Immature natural killer cell (primary cell): ENCODE measurements at regions not wholly inside any gene's neighbourhood (a gene's known extent, or its start where the extent isn't known, plus 50 kb on each side); places are given as distances from the start of the nearest gene placed in this dataset.

Source experiments
- DNase-seq, 3 donors: peaks; one replicate each; pipeline ENCODE4 v3.0.0; 2022; ENCODE audit warnings: mixed read lengths in 1 of 3
- H3K27ac Mint-ChIP-seq, 6 donors: one replicate each; pipeline ENCODE4 v1.8.0; 2020; ENCODE audit warnings: mixed read lengths in 6 of 6, mild to moderate bottlenecking in 5 of 6, inconsistent platforms in 4 of 6, moderate library complexity in 3 of 6
- H3K27me3 Mint-ChIP-seq, 3 donors: one replicate each; pipeline ENCODE4 v1.8.0; 2020 to 2021; ENCODE audit warnings: low read depth in 3 of 3, mild to moderate bottlenecking in 3 of 3, mixed read lengths in 3 of 3, moderate library complexity in 3 of 3, inconsistent platforms in 1 of 3
- H3K36me3 Mint-ChIP-seq, 3 donors: one replicate each; pipeline ENCODE4 v1.8.0; 2020; ENCODE audit warnings: mixed read lengths in 3 of 3, inconsistent platforms in 2 of 3, mild to moderate bottlenecking in 2 of 3
- H3K4me1 Mint-ChIP-seq, 2 donors: one replicate each; pipeline ENCODE4 v1.8.0; 2020; ENCODE audit warnings: inconsistent platforms in 2 of 2, mild to moderate bottlenecking in 2 of 2, mixed read lengths in 2 of 2, moderate library complexity in 1 of 2
- H3K4me3 Mint-ChIP-seq, 5 donors: one replicate each; pipeline ENCODE4 v1.8.0; 2020; ENCODE audit warnings: mild to moderate bottlenecking in 5 of 5, mixed read lengths in 5 of 5, inconsistent platforms in 3 of 5, moderate library complexity in 3 of 5
- H3K9me3 Mint-ChIP-seq, 6 donors: one replicate each; pipeline ENCODE4 v1.8.0; 2020; ENCODE audit warnings: mild to moderate bottlenecking in 6 of 6, mixed read lengths in 6 of 6, inconsistent platforms in 4 of 6, moderate library complexity in 3 of 6

DNA sequence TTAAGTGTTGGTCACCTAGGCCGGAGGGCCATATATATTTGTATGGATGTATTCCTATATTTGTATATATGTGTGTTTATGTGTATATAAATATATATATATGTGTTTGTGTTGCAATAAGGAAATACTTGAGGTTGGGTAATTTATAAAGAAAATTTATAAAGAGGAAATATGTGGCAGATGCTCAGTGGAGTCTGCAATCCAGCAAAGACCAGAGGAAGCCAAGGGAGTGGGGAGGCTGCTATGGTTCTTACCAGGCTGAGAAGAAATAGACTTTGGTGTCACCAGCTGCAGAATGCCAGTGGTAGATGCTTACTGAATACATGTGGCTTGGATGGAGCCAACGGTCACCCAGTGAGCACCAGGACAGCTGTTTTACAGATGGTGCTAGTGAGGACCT, 97.4 kb upstream of the ELOVL5 start:
- Mint-ChIP-seq H3K27me3 (peaks cover 0 to 7% (median 0%) of the 10 kb centered on the region in 3 donors), H3K27ac (no peak overlapping the region), H3K36me3 (no peaks in the 10 kb centered on the region), H3K9me3 (no peaks in the 10 kb centered on the region), H3K4me1 (no peaks in the 10 kb centered on the region), H3K4me3 (no peak overlapping the region)
- no peak for DNase-seq

DNA sequence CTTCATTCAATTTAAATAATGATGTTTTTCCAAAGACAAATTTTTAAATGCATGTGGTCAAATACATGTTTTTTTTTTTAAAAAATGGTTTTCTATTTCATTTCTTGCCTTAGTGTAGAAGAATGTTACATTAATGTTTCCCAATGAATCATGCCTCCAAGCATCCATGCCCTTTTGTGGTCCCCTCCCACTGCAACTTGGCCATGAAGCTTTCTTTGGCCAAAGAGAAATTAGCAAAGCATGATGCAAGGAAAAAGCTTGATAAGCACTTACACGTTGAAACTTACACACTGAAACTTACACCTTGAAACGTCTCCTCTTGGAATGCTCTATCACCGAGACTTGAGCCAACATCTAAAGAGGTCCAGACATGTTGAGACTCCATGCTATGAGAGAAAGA, 93.0 kb upstream of the ELOVL5 start:
- Mint-ChIP-seq H3K4me1 (no peaks in the 10 kb centered on the region), H3K4me3 (no peak overlapping the region), H3K27me3 (no peaks in the 10 kb centered on the region), H3K9me3 (no peaks in the 10 kb centered on the region), H3K36me3 (no peaks in the 10 kb centered on the region), H3K27ac (no peak overlapping the region)
- DNase-seq: no peak

DNA sequence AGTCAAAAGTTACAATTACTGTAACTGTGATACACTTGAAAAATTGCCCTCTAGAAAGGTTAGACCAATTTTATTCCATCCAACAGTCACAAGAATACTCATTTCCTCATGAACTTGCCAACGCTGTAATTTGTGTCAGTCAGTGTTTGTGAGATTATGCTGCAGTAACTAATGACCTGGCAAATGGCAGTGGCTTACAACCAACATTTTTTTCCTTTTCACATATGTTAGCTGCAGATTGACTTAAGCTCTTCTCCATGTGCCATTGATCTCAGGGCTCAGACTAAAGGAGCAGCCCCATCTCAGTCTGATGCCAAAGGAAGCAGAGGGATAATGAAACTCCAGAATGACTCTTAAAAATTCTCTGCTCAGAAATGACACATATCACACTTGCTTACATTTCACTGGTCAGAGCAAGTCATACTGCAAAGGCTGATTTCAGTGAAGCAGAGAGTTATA, 92.3 kb upstream of the ELOVL5 start:
- H3K4me3 Mint-ChIP-seq: no peak overlapping the region
- H3K27me3 Mint-ChIP-seq: no peaks in the 10 kb centered on the region
- no peaks in the 10 kb centered on the region for H3K36me3 Mint-ChIP-seq
- no peak for DNase-seq
- no peaks in the 10 kb centered on the region for H3K4me1 Mint-ChIP-seq
- no peak overlapping the region for H3K27ac Mint-ChIP-seq
- no peaks in the 10 kb centered on the region for H3K9me3 Mint-ChIP-seq

DNA sequence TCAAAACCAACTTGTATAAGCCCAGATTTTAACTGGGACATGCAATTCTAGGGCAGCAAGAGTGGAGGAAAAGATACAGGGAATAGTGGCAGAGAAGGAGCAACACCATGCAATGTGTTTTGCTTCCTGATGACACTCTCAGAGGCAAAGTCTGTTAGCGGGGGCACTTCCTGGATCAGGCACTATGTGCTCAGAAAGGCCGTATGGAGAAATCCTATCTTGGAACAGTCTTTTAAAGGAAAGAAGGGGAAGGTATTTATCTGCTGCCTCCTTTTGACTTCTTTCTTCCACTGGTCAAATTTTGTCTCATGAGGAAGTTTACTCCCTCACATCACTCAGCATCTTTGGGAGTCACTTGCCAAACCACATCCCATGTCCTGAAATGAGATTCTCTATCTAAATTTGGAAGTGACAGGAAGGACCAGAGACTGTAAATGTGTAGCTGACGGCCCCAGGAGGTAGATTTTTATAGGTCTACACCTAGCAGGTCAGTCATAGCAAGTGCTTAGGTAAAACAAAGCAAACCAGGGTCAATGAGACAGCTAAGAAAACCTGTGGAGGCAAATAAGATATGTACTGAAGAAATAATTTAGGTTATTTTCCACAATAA, 91.7 kb upstream of the ELOVL5 start:
- DNase-seq: no peak
- H3K4me3 Mint-ChIP-seq: no peak overlapping the region
- H3K27ac Mint-ChIP-seq: no peak overlapping the region
- H3K4me1 Mint-ChIP-seq: no peaks in the 10 kb centered on the region
- H3K27me3 Mint-ChIP-seq: no peaks in the 10 kb centered on the region
- H3K9me3 Mint-ChIP-seq: no peaks in the 10 kb centered on the region
- H3K36me3 Mint-ChIP-seq: no peaks in the 10 kb centered on the region

DNA sequence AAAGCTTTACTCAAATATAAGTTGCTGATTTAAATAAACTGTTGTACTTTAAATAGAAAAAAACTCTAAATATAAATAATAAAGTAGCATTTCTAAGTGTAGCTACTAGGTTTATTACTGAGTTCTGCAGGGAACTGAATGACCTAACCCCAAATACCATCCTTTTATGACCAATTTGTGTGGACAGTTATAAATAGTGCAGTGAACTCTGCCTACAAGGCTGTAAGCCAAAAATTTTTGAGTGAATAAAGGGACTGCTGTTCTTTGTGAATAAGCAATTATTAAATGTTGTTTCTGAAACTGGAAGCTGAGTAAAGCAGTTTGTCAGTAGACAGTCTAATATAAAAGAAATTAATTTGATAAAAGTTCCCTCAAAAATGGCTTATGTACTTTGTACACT, 90.8 kb upstream of the ELOVL5 start:
- DNase-seq: no peak
- Mint-ChIP-seq H3K27ac (no peak overlapping the region), H3K27me3 (no peaks in the 10 kb centered on the region), H3K36me3 (no peaks in the 10 kb centered on the region), H3K4me3 (no peak overlapping the region), H3K4me1 (no peaks in the 10 kb centered on the region), H3K9me3 (no peaks in the 10 kb centered on the region)

DNA sequence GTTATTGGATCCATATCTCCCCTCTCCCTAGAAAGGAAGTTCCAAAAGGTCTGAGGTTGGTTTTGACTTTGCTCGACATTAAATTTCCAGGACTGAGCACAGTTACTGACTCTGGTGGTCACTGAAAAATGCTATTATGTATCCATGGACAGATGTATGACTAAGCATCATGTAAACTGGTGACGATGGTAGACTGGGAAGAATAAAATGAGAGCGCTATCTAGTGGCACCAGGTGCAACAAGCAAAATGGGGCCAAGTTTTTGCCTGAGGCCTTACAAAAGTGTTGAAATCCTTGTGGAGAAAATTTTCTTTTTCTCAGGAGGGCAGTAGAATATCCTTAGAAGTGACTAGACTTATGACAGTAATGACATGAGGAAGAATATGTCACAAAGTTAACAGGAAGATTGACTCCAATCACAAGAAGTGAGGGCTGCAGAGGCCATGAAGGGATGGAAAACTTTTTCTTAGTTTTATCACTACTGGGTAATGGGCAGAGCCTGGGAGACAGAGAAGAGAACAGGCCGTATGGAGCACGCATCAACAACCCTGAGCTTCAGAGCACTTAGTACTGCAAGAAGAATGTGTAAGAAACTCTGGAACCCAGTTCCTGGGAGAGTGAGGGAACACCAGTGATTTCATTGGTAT, 88.9 kb upstream of the ELOVL5 start:
- Mint-ChIP-seq H3K27me3 (no peaks in the 10 kb centered on the region), H3K4me1 (no peaks in the 10 kb centered on the region), H3K4me3 (no peak overlapping the region), H3K9me3 (no peaks in the 10 kb centered on the region), H3K36me3 (no peaks in the 10 kb centered on the region), H3K27ac (no peak overlapping the region)
- peak in 2 of 3 donors; percentile 12 to 26 for DNase-seq

DNA sequence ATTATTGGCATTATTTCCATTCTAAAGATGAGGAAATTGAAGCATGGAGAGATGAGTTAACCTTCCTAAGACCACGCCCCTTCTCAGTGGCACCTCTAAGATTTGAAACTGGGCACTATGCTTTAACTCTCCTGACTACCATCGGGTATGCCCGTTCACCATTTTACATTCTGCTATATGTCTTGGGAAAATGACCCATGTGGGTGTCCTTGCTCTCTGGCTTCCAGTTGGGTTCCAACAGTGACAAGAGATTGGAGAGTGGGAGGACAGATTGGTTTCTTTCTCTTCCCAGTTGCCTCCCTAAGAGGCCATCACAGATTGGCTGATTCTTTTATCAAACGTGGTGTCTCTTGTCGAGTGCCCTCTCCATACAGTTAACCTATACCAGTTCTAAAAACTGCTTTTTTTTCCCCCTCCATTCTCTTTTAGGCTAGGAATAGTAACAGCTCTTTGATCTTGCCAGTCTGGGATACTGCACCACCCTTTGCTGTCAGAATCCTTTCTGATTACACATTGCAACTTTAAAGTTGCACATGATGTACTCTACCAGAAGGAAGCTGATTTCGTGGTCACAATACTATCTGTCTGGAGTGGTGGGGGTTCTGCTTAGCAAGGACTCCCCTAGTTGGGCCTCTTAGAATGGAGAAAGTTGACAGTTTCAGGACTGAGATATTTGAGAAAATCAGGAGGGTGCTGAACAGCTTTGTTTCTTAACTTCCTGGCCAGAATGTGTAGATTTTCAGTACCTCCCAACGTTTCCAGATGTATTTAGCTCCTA, 88.0 kb upstream of the ELOVL5 start:
- no peaks in the 10 kb centered on the region for H3K36me3 Mint-ChIP-seq
- no peak overlapping the region for H3K4me3 Mint-ChIP-seq
- H3K27me3 Mint-ChIP-seq: no peaks in the 10 kb centered on the region
- no peak for DNase-seq
- H3K27ac Mint-ChIP-seq: no peak overlapping the region
- no peaks in the 10 kb centered on the region for H3K9me3 Mint-ChIP-seq
- no peaks in the 10 kb centered on the region for H3K4me1 Mint-ChIP-seq

DNA sequence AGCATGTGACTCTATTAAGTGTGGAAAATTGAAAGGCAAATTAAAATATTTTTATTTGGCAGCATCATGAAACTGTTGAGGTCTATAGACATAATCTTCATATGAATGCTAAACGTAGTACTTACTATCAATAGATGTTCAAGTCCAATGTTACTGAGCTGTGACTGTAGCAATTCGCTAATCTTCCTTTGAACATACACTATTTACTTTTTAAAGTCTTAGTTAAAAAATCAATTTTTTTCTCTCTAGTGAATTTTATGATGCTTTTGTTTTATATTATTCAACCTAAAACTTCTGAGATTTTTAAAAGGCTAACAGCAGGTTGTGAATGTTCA, 85.2 kb upstream of the ELOVL5 start:
- no peaks in the 10 kb centered on the region for H3K9me3 Mint-ChIP-seq
- H3K27me3 Mint-ChIP-seq: no peaks in the 10 kb centered on the region
- no peak for DNase-seq
- peaks cover 11 to 13% of the 10 kb centered on the region in 2 donors for H3K4me1 Mint-ChIP-seq
- H3K4me3 Mint-ChIP-seq: no peak overlapping the region
- no peak overlapping the region for H3K27ac Mint-ChIP-seq
- H3K36me3 Mint-ChIP-seq: no peaks in the 10 kb centered on the region

DNA sequence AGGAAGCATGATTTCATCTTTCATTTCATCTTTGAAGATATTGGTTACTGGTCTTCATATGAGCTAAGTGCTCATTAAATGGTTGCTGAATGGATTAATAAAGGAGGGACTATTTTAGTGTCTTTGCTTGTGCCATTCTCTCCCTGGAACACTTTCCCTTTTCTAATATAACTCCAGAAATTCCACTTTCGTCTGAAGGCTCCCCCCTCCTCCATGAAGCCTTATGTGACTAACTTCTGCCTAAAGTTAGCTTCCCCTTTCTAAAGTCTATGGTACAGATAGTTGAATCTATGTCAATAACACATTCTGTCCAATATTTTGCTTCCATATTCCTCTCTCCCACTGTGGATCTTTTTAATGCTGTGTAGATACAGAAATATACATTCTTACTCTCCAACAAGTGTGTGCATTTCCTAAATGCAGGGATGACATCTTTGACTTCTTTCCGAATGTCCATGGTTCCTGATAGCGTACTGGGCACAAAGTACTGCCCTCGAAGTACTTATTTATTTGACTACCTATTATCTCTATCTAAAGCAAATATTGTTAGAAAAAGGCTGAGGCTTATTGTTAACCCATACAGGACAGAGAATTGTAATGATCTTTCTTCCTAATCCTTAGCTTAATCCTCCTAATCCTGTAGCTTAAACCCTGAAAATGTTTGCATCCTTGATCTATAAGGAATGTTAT, 84.7 kb upstream of the ELOVL5 start:
- no peak for DNase-seq
- H3K4me1 Mint-ChIP-seq: peaks cover 14 to 16% of the 10 kb centered on the region in 2 donors
- H3K27ac Mint-ChIP-seq: no peak overlapping the region
- no peaks in the 10 kb centered on the region for H3K9me3 Mint-ChIP-seq
- no peak overlapping the region for H3K4me3 Mint-ChIP-seq
- no peaks in the 10 kb centered on the region for H3K27me3 Mint-ChIP-seq
- H3K36me3 Mint-ChIP-seq: no peaks in the 10 kb centered on the region

DNA sequence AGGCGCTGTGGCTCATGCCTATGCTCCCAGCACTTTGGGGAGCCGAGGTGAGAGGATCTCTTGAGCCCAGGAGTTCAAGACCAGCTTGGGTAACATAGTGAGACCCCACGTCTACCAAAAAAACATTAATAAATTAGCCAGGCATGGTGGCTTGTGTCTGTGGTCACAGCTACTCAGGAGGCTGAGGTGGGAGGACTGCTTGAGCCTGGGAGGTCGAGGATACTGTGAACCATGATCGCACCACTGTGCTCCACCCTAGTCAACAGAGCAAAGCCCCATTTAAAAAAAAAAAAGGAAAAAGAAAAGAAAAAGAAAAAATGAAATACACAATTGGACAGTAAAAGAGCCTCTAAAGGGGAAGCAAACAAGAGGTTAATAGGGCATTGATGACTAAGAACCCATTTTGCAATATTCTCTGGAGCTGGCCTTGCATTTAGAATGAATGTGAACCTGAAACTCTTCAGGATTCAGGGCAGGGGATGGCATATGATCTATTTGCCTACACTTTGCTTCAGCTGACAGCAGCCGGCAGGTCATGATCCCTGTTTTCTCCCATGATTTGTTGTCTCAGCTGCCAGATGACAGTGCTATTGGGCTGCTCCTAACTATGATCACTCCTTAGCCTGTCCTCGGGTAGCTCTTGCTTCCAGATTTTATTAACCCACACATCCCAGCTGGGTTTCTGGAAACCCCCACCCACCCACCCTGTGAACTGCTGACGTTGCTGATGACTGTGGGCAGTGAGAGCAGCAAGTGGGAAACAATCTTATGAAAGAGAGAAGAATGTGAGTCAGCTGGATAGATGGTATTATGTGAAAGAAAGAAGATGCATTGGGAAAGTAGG, 83.8 kb upstream of the ELOVL5 start:
- Mint-ChIP-seq H3K27ac (no peak overlapping the region), H3K36me3 (no peaks in the 10 kb centered on the region), H3K4me3 (no peak overlapping the region), H3K27me3 (no peaks in the 10 kb centered on the region), H3K9me3 (no peaks in the 10 kb centered on the region), H3K4me1 (peaks cover 14 to 16% of the 10 kb centered on the region in 2 donors)
- DNase-seq: no peak

DNA sequence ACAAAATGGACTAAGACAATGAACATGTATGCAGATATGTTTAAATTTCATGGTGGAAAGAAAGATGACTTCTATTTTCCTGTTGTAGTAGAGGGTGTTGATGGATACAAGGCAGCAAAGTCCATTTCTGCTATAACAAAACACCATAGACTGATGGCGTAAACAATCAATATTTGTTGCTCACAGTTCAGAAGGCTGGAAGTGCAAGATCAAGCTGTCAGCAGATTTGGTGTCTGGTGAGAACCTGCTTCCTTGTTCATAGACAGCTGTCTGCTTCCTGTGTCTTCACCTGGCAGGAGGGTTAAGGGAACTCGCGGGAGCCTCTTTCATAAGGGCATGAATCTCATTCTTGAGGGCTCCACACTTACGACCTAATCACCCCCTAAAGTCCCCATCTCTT, 83.0 kb upstream of the ELOVL5 start:
- Mint-ChIP-seq H3K27ac (no peak overlapping the region), H3K4me1 (peaks cover 14 to 16% of the 10 kb centered on the region in 2 donors), H3K9me3 (no peaks in the 10 kb centered on the region), H3K4me3 (no peak overlapping the region), H3K27me3 (no peaks in the 10 kb centered on the region), H3K36me3 (no peaks in the 10 kb centered on the region)
- DNase-seq: no peak

DNA sequence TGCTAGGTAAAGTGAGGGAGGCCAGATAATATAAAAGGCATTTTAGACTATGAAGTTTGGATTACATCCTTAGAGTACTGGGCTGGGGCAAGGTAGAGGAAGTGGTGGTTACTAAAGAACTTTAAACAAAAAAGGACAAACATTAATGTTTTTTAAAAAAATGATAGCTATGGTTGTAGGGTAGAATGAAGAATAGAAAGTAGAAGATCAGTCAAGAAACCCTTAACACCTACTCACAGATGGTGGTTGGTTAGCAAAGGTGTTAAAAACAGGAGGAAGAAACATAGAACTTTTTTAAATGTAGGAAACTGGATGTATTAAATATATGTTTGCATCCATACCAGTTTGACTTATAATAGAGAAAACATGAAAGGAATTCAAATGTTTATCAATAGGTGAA, 80.7 kb upstream of the ELOVL5 start:
- H3K27me3 Mint-ChIP-seq: peaks cover 0 to 3% (median 0%) of the 10 kb centered on the region in 3 donors
- DNase-seq: peak; percentile 7 to 9 (median 8)
- H3K27ac Mint-ChIP-seq: peak overlapping the region in 4 of 6 donors; percentile 3 to 35 (median 16)
- no peaks in the 10 kb centered on the region for H3K9me3 Mint-ChIP-seq
- peak overlapping the region in 4 of 5 donors; percentile 2 to 45 (median 12) for H3K4me3 Mint-ChIP-seq
- H3K36me3 Mint-ChIP-seq: no peaks in the 10 kb centered on the region
- peaks cover 14 to 19% of the 10 kb centered on the region in 2 donors for H3K4me1 Mint-ChIP-seq

DNA sequence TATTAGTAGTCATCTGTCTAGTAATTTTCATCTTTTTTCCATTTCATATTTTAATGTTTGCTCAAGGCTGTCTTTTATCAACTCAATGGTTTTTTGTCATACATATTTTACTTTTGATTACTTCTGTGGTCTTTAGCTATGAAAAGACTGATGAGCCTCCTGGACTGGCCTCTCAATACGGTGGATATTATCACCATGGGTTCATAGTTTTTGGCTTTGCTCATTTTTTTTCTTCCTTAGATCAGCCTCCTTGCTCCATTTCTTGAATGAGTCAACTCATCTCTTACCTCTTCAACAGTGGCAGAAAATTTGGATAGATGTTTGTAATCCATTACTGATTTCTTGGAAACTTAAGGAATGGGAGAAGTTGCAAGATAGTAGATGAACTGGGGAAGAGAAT, 80.1 kb upstream of the ELOVL5 start:
- no peak for DNase-seq
- Mint-ChIP-seq H3K27me3 (peaks cover 0 to 6% (median 4%) of the 10 kb centered on the region in 3 donors), H3K36me3 (no peaks in the 10 kb centered on the region), H3K4me3 (peak overlapping the region in 1 of 5 donors; percentile 7), H3K27ac (peak overlapping the region in 3 of 6 donors; percentile 3 to 35 (median 10)), H3K9me3 (no peaks in the 10 kb centered on the region), H3K4me1 (peaks cover 19 to 24% of the 10 kb centered on the region in 2 donors)
